ENCODE measurements at regions not wholly inside any gene's neighbourhood (a gene's known extent, or its start where the extent isn't known, plus 50 kb on each side); places are given as distances from the start of the nearest gene placed in this dataset.

- no peak for TF ChIP-seq CTCF (IDR thresholded peaks at IDR 0.05)
- no peak for TF ChIP-seq POLR2A (IDR thresholded peaks at IDR 0.05)
These were observed 54.1 kb upstream of the ANTXRL start for GRCh38 chr10:46232666-46233065.

Data from Peyer's patch (tissue), 4 donors.